Ascending aorta (tissue), 2 donors: ENCODE measurements at regions not wholly inside any gene's neighbourhood (a gene's known extent, or its start where the extent isn't known, plus 50 kb on each side); places are given as distances from the start of the nearest gene placed in this dataset.
"Not testable (repeated sequence)": the region's sequence is repeated elsewhere in the genome, so short reads cannot be mapped to it uniquely, and the experiment has no call there.

Experiments
- DNase-seq, 2 donors: peaks; one replicate each; pipeline ENCODE4 v3.0.0-alpha.2; 2019; ENCODE audit warnings: low spot score in 2 of 2
- H3K27ac ChIP-seq, 2 donors: fragments of 200-600 bp; sonication (generic); one replicate each; pipeline ENCODE4 v1.5.1; 2016 to 2017; ENCODE audit warnings: mild to moderate bottlenecking in 1 of 2
- H3K27me3 ChIP-seq: fragments of 200-600 bp; sonication (generic); one replicate; pipeline ENCODE4 v1.5.1; 2017
- H3K36me3 ChIP-seq, 2 donors: fragments of 200-600 bp; sonication (generic); one replicate each; pipeline ENCODE4 v1.5.1; 2016
- H3K4me1 ChIP-seq, 2 donors: fragments of 200-600 bp; sonication (generic); one replicate each; pipeline ENCODE4 v1.5.1; 2016 to 2017; ENCODE audit warnings: mild to moderate bottlenecking in 1 of 2
- H3K4me3 ChIP-seq, 2 donors: fragments of 200-600 bp; sonication (generic); one replicate each; pipeline ENCODE4 v1.5.1; 2016 to 2017; ENCODE audit warnings: mild to moderate bottlenecking in 1 of 2
- H3K9me3 ChIP-seq, 2 donors: fragments of 200-600 bp; sonication (generic); one replicate each; pipeline ENCODE4 v1.5.1; 2016
- CTCF ChIP-seq, 3 experiments: fragments of 200-600 bp in 2 of 3; fragments of 450-650 bp in 1 of 3; sonication (generic) in 2 of 3; IDR thresholded peaks; one replicate each; pipeline ENCODE4 v1.5.1; 2016 to 2019; ENCODE audit warnings: antibody characterized with exemption in 3 of 3, mild to moderate bottlenecking in 1 of 3, moderate library complexity in 1 of 3
- intact Hi-C: fragments of 100-400 bp; cut with DNase I; formaldehyde crosslinking; loops from one replicate; pipeline ENCODE4 v1.15.1; 2023

- H3K27me3 ChIP-seq = no peaks in the 10 kb centered on the region
- H3K9me3 ChIP-seq = no peaks in the 10 kb centered on the region
- intact Hi-C loops = no loop called here
- no peak for TF ChIP-seq CTCF (IDR thresholded peaks at IDR 0.05)
- H3K4me3 ChIP-seq = no peak overlapping the region
- H3K4me1 ChIP-seq = peaks cover 0 to 2% of the 10 kb centered on the region in 2 donors
- no peaks in the 10 kb centered on the region for H3K36me3 ChIP-seq
- H3K27ac ChIP-seq = no peak overlapping the region
- no peak for DNase-seq
These were observed 59.9 kb upstream of the FBXO28 start for GRCh38 chr1:224054012-224054411.

- no peaks in the 10 kb centered on the region for H3K9me3 ChIP-seq
- TF ChIP-seq CTCF (IDR thresholded peaks at IDR 0.05) = no peak
- H3K4me3 ChIP-seq = no peak overlapping the region
- no peak overlapping the region for H3K27ac ChIP-seq
- peaks cover 0 to 2% of the 10 kb centered on the region in 2 donors for H3K4me1 ChIP-seq
- H3K27me3 ChIP-seq = no peaks in the 10 kb centered on the region
- no peaks in the 10 kb centered on the region for H3K36me3 ChIP-seq
- intact Hi-C loops = no loop called here
- DNase-seq = no peak
These were observed 60.5 kb upstream of the FBXO28 start for GRCh38 chr1:224053456-224053855.

- TF ChIP-seq CTCF (IDR thresholded peaks at IDR 0.05) = no peak
- Histone ChIP-seq H3K27ac (no peak overlapping the region), H3K4me3 (no peak overlapping the region), H3K36me3 (no peaks in the 10 kb centered on the region), H3K27me3 (no peaks in the 10 kb centered on the region), H3K9me3 (no peaks in the 10 kb centered on the region), H3K4me1 (peaks cover 0 to 2% of the 10 kb centered on the region in 2 donors)
- DNase-seq = no peak
- intact Hi-C loops = no loop called here
These were observed 61.1 kb upstream of the FBXO28 start for GRCh38 chr1:224052772-224053171.

- H3K4me3 ChIP-seq, H3K4me1 ChIP-seq, DNase-seq, H3K36me3 ChIP-seq, intact Hi-C loops, H3K27me3 ChIP-seq, H3K9me3 ChIP-seq, H3K27ac ChIP-seq: not testable (repeated sequence)
These were observed 62.1 kb upstream of the FBXO28 start for GRCh38 chr1:224051782-224052181.

- TF ChIP-seq CTCF (IDR thresholded peaks at IDR 0.05) = no peak
- no peaks in the 10 kb centered on the region for H3K27me3 ChIP-seq
- intact Hi-C loops = no loop called here
These were observed 62.9 kb upstream of the FBXO28 start for GRCh38 chr1:224051086-224051406.

GRCh38 chr1:224047538-224047937, 66.4 kb upstream of the FBXO28 start:
- Histone ChIP-seq H3K9me3 (no peaks in the 10 kb centered on the region), H3K4me1 (peaks cover 0 to 2% of the 10 kb centered on the region in 2 donors), H3K27ac (no peak overlapping the region), H3K27me3 (no peaks in the 10 kb centered on the region), H3K4me3 (no peak overlapping the region), H3K36me3 (no peaks in the 10 kb centered on the region)
- TF ChIP-seq CTCF (IDR thresholded peaks at IDR 0.05) = no peak
- DNase-seq = no peak
- intact Hi-C loops = no loop called here

More at GRCh38 chr1:224051086-224051406, 62.9 kb upstream of the FBXO28 start:
- Histone ChIP-seq H3K27ac (no peak overlapping the region), H3K36me3 (no peaks in the 10 kb centered on the region), H3K4me1 (peaks cover 0 to 2% of the 10 kb centered on the region in 2 donors), H3K4me3 (no peak overlapping the region), H3K9me3 (no peaks in the 10 kb centered on the region)
- no peak for DNase-seq
